ENCODE measurements at regions not wholly inside any gene's neighbourhood (a gene's known extent, or its start where the extent isn't known, plus 50 kb on each side); places are given as distances from the start of the nearest gene placed in this dataset.
"Not testable (repeated sequence)": the region's sequence is repeated elsewhere in the genome, so short reads cannot be mapped to it uniquely, and the experiment has no call there.

- ATAC-seq (no peak), DNase-seq (no peak)
- Histone ChIP-seq H3K27ac (no peak overlapping the region), H3K4me3 (no peak overlapping the region), H3K9me3 (peaks cover 6% of the 10 kb centered on the region), H3K27me3 (no peaks in the 10 kb centered on the region), H3K36me3 (no peaks in the 10 kb centered on the region), H3K4me1 (no peaks in the 10 kb centered on the region)
- no peak for TF ChIP-seq CTCF (IDR thresholded peaks at IDR 0.05)
- intact Hi-C loops (cut with DNase I) = no loop called here
Observed at GRCh38 chr5:98540056-98540455, 233.4 kb upstream of the RGMB start.

- TF ChIP-seq CTCF (IDR thresholded peaks at IDR 0.05) = no peak
- no peaks in the 10 kb centered on the region for H3K27me3 ChIP-seq
- DNase-seq (no peak), ATAC-seq (no peak)
- H3K9me3 ChIP-seq = peaks cover 6% of the 10 kb centered on the region
- no peaks in the 10 kb centered on the region for H3K36me3 ChIP-seq
- no peaks in the 10 kb centered on the region for H3K4me1 ChIP-seq
- intact Hi-C loops (cut with DNase I) = no loop called here
- H3K4me3 ChIP-seq = no peak overlapping the region
- no peak overlapping the region for H3K27ac ChIP-seq
Observed at GRCh38 chr5:98541641-98542040, 231.8 kb upstream of the RGMB start.

DNA sequence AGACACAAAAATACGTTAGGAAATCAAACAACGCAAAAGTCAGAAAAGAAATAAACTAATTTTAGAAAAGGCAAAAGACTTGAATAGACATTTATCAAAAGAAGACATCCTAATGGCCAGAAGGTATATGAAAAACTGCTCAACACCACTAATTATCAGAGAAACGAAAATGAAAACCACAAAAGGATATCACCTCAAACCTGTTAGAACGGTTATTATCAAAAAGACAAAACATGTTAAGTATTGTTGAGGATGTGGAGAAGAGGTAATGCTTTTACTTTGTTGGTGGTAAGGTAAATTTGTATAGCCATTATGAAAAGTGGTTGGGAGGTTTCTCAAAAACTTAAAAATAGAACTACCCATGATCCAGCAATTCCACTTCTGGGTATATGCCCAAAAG lies 230.0 kb upstream of the RGMB start:
- TF ChIP-seq CTCF (IDR thresholded peaks at IDR 0.05) = no peak
- no peak for ATAC-seq

DNA sequence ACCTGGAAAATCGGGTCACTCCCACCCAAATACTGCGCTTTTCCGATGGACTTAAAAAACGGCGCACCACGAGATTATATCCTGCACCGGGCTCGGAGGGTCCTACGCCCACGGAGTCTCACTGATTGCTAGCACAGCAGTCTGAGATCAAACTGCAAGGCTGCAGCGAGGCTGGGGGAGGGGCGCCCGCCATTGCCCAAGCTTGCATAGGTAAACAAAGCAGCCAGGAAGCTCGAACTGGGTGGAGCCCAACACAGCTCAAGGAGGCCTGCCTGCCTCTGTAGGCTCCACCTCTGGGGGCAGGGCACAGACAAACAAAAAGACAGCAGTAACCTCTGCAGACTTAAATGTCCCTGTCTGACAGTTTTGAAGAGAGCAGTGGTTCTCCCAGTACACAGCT lies 226.5 kb upstream of the RGMB start:
- H3K27ac ChIP-seq; ATAC-seq; intact Hi-C loops (cut with DNase I): not testable (repeated sequence)

More for the DNA sequence above, 230.0 kb upstream of the RGMB start:
- Histone ChIP-seq H3K27me3 (no peaks in the 10 kb centered on the region), H3K27ac (no peak overlapping the region), H3K4me1 (no peaks in the 10 kb centered on the region), H3K4me3 (no peak overlapping the region), H3K9me3 (peaks cover 6% of the 10 kb centered on the region), H3K36me3 (no peaks in the 10 kb centered on the region)
- no peak for DNase-seq
- intact Hi-C loops (cut with DNase I) = no loop called here

GRCh38 chr5:98556712-98557111 lies 216.8 kb upstream of the RGMB start:
- DNase-seq (no peak), ATAC-seq (no peak)
- Histone ChIP-seq H3K36me3 (no peaks in the 10 kb centered on the region), H3K4me1 (no peaks in the 10 kb centered on the region), H3K27me3 (no peaks in the 10 kb centered on the region), H3K4me3 (no peak overlapping the region), H3K27ac (no peak overlapping the region), H3K9me3 (no peaks in the 10 kb centered on the region)
- TF ChIP-seq CTCF (IDR thresholded peaks at IDR 0.05) = no peak
- intact Hi-C loops (cut with DNase I) = no loop called here

More for the DNA sequence above, 226.5 kb upstream of the RGMB start:
- H3K36me3 ChIP-seq, DNase-seq, H3K4me1 ChIP-seq, H3K27me3 ChIP-seq, H3K9me3 ChIP-seq, H3K4me3 ChIP-seq: not testable (repeated sequence)

- Histone ChIP-seq H3K9me3 (no peaks in the 10 kb centered on the region), H3K4me3 (no peak overlapping the region), H3K27ac (no peak overlapping the region), H3K4me1 (no peaks in the 10 kb centered on the region), H3K36me3 (no peaks in the 10 kb centered on the region), H3K27me3 (no peaks in the 10 kb centered on the region)
- no peak for TF ChIP-seq CTCF (IDR thresholded peaks at IDR 0.05)
- no peak for DNase-seq
- intact Hi-C loops (cut with DNase I) = no loop called here
- ATAC-seq = no peak
Observed at GRCh38 chr5:98557916-98558315, 215.5 kb upstream of the RGMB start.

Measured in upper lobe of right lung (tissue), 1 donor.